ENCODE measurements at regions not wholly inside any gene's neighbourhood (a gene's known extent, or its start where the extent isn't known, plus 50 kb on each side); places are given as distances from the start of the nearest gene placed in this dataset.

DNA sequence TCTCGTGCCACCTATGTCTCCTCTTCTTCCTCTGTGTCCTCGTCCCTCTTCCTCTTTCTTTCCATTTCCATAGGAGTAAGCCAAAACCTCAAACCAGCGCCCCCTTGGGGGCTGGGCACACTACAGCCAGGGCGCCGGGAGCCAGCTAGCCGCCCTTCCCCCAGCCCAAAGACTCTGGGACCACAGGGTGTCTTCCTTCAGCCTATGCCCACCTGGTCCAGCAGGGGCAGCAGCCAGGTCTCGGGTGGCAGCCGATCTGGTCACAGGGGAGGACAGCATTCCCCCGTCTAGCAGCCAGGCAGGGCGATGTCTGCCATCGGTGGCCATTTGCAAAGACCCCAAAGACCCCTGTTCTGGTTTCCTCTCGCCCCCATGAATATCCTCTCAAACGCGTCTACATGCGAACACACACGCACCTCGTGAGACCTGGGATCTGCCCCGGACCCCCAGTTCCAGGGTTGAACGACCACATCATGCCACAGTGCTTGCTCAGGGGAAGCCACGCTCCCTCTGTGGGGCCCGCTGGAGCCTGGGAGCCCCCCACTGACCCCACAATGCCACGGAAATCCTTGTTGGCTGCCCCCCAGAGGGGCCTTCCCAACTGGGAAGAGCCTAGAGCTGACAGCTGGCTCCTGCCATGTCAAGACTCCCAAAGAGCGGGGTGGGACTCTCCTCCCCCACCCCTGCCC, 546.0 kb upstream of the CCDC179 start:
- ChIA-PET CTCF (no interaction called here), POLR2A (ENCODE audit: low non-redundant PET) (no interaction called here)
- TF ChIP-seq, protein P1, sequence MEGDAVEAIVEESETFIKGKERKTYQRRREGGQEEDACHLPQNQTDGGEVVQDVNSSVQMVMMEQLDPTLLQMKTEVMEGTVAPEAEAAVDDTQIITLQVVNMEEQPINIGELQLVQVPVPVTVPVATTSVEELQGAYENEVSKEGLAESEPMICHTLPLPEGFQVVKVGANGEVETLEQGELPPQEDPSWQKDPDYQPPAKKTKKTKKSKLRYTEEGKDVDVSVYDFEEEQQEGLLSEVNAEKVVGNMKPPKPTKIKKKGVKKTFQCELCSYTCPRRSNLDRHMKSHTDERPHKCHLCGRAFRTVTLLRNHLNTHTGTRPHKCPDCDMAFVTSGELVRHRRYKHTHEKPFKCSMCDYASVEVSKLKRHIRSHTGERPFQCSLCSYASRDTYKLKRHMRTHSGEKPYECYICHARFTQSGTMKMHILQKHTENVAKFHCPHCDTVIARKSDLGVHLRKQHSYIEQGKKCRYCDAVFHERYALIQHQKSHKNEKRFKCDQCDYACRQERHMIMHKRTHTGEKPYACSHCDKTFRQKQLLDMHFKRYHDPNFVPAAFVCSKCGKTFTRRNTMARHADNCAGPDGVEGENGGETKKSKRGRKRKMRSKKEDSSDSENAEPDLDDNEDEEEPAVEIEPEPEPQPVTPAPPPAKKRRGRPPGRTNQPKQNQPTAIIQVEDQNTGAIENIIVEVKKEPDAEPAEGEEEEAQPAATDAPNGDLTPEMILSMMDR (conservative IDR thresholded peaks at IDR 0.05; ENCODE audit: low read depth), result no peak
- no peak overlapping the region for H3K27ac ChIP-seq
- no peak for DNase-seq (ENCODE audit: low spot score)

DNA sequence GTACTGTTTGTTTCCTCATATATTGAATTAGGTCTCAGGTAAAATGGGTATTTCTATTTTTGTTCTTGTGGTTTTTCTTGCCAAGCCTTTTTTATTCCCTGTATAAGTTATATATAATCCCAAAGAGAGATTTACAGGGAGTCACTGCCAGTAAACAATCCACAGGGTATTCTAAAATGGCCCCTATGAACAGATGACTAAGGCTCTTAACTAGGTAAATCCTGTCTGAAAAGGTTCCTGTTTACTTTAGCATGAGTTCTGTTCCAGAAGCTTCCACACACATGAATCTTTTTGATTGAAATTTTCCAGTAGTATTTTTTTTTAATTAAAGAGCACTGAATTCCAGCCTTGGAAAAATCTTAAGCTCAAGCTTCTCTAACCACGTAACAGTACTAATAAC, 552.8 kb upstream of the CCDC179 start:
- ChIA-PET CTCF (no interaction called here), POLR2A (ENCODE audit: low non-redundant PET) (no interaction called here)

GRCh38 chr11:23423104-23423503, 562.8 kb upstream of the CCDC179 start:
- DNase-seq (ENCODE audit: low spot score), result no peak
- ChIA-PET CTCF (no interaction called here), POLR2A (ENCODE audit: low non-redundant PET) (no interaction called here)
- TF ChIP-seq, protein P1 (conservative IDR thresholded peaks at IDR 0.05; ENCODE audit: low read depth), result no peak
- H3K27ac ChIP-seq, result no peak overlapping the region

More for the DNA sequence above, 552.8 kb upstream of the CCDC179 start:
- no peak overlapping the region for H3K27ac ChIP-seq
- TF ChIP-seq, protein P1 (conservative IDR thresholded peaks at IDR 0.05; ENCODE audit: low read depth), result no peak
- peak; percentile 0 for DNase-seq (ENCODE audit: low spot score)

DNA sequence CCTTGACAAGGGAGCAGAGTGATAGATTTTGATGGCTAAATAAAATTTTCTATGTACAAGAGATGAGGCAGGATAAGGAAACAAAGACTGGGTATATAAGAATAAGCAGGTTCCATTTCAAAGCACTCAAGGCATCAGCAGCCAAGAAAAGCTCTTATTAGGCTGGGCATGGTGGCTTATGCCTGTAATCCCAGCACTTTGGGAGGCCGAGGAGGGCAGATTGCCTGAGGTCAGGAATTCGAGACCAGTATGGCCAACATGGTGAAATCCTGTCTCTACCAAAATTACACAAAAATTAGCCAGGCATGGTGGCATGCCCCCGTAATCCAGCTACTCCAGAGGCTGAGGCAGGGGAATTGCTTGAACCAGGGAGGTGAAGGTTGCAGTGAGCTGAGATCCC, 563.4 kb upstream of the CCDC179 start:
- DNase-seq (ENCODE audit: low spot score), result no peak
- no peak overlapping the region for H3K27ac ChIP-seq
- POLR2A ChIA-PET (ENCODE audit: low non-redundant PET), result no interaction called here
- TF ChIP-seq, protein P1 (conservative IDR thresholded peaks at IDR 0.05; ENCODE audit: low read depth), result no peak
- CTCF ChIA-PET, result no interaction called here

GRCh38 chr11:23425381-23425780, 565.1 kb upstream of the CCDC179 start:
- POLR2A ChIA-PET (ENCODE audit: low non-redundant PET), result no interaction called here
- H3K27ac ChIP-seq, result no peak overlapping the region

DNA sequence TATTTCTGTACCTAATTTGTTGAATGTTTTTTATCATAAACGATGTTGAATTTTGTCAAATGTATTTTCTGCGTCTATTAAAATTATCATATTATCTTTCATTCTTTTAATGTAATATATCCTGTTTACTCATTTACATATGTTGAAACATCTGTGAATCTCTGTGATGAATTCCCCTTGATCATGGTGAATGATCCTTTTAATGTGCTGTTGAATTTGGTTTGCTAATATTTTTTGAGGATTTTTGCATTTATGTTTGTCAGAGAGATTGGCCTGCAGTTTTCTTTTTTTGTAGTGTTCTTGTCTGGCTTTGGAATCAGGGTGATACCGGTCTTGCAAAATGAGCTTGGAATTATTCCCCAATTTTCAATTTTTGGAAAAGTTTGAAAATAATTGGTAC, 569.3 kb upstream of the CCDC179 start:
- ChIA-PET CTCF (no interaction called here), POLR2A (ENCODE audit: low non-redundant PET) (no interaction called here)
- TF ChIP-seq, protein P1 (conservative IDR thresholded peaks at IDR 0.05; ENCODE audit: low read depth), result no peak
- no peak for DNase-seq (ENCODE audit: low spot score)
- no peak overlapping the region for H3K27ac ChIP-seq

More at GRCh38 chr11:23425381-23425780, 565.1 kb upstream of the CCDC179 start:
- TF ChIP-seq, protein P1 (conservative IDR thresholded peaks at IDR 0.05; ENCODE audit: low read depth), result no peak
- no peak for DNase-seq (ENCODE audit: low spot score)
- CTCF ChIA-PET, result interaction anchor here (0.6 kb wide), 1 partner anchor 753 kb away, joined by 3 read pairs; no protein-coding TSS in a partner anchor

All from RWPE1 (cell line).